HUDEP-2 (cell line): ENCODE measurements at regions not wholly inside any gene's neighbourhood (a gene's known extent, or its start where the extent isn't known, plus 50 kb on each side); places are given as distances from the start of the nearest gene placed in this dataset.

Source experiments
- DNase-seq, 76 experiments: peaks; one replicate each; lab custom pipeline; 2025; ENCODE audit not compliant: unreplicated experiment in 76 of 76; lab: John Stamatoyannopoulos, UW

- no peak for DNase-seq
Measured at GRCh38 chr13:34507630-34508029, 434.4 kb upstream of the NBEA start.

- no peak for DNase-seq
Measured at GRCh38 chr13:34512817-34513216, 429.3 kb upstream of the NBEA start.

GRCh38 chr13:34513526-34513925, 428.5 kb upstream of the NBEA start:
- DNase-seq, result no peak

GRCh38 chr13:34515201-34515600, 426.9 kb upstream of the NBEA start:
- no peak for DNase-seq

GRCh38 chr13:34521171-34521570, 420.9 kb upstream of the NBEA start:
- no peak for DNase-seq

- DNase-seq, result no peak
Measured at GRCh38 chr13:34522808-34523207, 419.3 kb upstream of the NBEA start.

GRCh38 chr13:34523406-34523805, 418.7 kb upstream of the NBEA start:
- DNase-seq, result no peak

- no peak for DNase-seq
Measured at GRCh38 chr13:34533941-34534340, 408.1 kb upstream of the NBEA start.

GRCh38 chr13:34542321-34542720, 399.7 kb upstream of the NBEA start:
- no peak for DNase-seq

- DNase-seq, result no peak
Measured at GRCh38 chr13:34543836-34544235, 398.2 kb upstream of the NBEA start.

GRCh38 chr13:34545461-34545860, 396.6 kb upstream of the NBEA start:
- no peak for DNase-seq

GRCh38 chr13:34546344-34547250, 395.5 kb upstream of the NBEA start:
- no peak for DNase-seq

GRCh38 chr13:34547929-34548328, 394.1 kb upstream of the NBEA start:
- no peak for DNase-seq

GRCh38 chr13:34553376-34553775, 388.7 kb upstream of the NBEA start:
- no peak for DNase-seq

GRCh38 chr13:34555988-34556387, 386.1 kb upstream of the NBEA start:
- no peak for DNase-seq

- DNase-seq, result no peak
Measured at GRCh38 chr13:34561033-34561432, 381.0 kb upstream of the NBEA start.

- no peak for DNase-seq
Measured at GRCh38 chr13:34567597-34567996, 374.5 kb upstream of the NBEA start.

- no peak for DNase-seq
Measured at GRCh38 chr13:34570698-34571353, 371.2 kb upstream of the NBEA start.

- DNase-seq, result no peak
Measured at GRCh38 chr13:34571716-34572115, 370.4 kb upstream of the NBEA start.

GRCh38 chr13:34577051-34577450, 365.0 kb upstream of the NBEA start:
- DNase-seq, result no peak

GRCh38 chr13:34578471-34578870, 363.6 kb upstream of the NBEA start:
- DNase-seq, result no peak

GRCh38 chr13:34578917-34579316, 363.2 kb upstream of the NBEA start:
- no peak for DNase-seq
